ENCODE measurements at regions not wholly inside any gene's neighbourhood (a gene's known extent, or its start where the extent isn't known, plus 50 kb on each side); places are given as distances from the start of the nearest gene placed in this dataset.
"Not testable (repeated sequence)": the region's sequence is repeated elsewhere in the genome, so short reads cannot be mapped to it uniquely, and the experiment has no call there.

DNA sequence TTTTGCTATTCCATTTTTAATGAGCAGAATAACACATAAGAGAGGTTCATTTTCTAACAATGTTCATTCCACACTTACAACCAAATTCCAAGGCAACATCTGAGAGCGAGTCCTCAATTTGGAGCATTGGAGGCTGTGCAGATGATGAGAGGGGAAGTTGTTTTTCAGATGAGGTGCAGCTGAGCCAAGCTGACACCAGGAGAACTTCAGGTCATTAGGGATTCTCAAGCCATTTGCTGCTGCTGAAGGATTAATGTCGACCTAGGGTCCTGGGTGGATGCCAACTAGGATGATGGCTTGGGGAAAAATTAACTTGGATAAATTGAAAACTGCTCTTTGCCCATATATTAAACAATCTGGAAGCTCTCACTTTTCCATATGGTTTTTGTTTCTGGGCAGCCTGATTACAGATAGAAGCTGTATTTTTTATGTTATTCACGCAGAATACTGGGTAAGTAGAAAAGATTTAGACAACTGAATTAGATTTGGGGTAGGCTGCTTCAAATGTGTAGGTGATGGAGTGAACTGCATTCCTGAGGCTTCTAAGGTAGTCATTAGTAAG lies 206.4 kb upstream of the SLC39A10 start:
- DNase-seq: no peak

DNA sequence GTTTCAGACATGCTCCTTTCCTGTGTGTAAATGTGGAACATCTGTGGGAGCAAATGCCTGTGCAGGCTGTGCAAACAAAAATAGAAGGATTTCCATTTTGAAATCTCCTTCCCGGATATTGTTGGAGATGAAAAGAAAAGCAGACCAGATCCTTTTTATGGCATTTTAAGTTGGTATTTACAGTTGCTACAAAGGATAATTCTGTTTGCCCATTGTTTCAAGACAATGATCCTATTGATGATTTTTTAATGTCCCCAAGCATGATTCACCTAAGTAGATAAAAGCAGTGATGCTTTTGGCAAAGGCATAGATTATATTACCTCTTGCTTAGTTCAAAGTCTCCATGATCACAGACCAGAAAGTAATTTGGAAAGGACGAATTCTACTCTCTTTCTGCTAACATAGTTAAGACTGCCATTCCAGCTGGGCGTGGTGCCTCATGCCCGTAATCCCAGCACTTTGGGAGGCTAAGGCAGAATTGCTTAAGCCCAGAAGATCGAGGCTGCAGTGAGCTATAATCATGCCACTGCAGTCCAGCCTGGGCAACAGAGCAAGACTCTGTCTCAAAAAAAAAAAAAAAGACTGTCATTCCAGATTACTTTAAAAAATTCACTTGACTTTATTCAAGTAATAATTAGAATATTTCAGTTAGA lies 209.6 kb upstream of the SLC39A10 start:
- DNase-seq: no peak

DNA sequence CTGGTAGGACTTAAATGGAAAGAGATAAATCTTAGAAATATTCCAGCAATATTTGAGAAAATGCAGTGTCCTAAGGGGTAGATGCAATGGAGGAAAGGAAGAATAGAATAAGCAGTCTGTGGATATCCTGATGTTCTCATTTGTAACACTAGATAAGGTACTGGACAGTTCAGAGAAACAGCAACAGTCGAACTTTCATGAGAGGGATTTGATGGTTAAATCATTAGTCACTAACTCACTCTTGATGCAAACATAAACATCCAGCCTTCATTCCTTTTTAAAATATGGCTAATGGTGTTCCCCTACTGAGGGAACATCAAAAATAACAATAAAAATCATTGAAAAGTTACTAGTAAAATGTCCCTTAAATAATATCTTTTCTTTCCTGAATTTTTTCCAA lies 211.4 kb upstream of the SLC39A10 start:
- DNase-seq: no peak

DNA sequence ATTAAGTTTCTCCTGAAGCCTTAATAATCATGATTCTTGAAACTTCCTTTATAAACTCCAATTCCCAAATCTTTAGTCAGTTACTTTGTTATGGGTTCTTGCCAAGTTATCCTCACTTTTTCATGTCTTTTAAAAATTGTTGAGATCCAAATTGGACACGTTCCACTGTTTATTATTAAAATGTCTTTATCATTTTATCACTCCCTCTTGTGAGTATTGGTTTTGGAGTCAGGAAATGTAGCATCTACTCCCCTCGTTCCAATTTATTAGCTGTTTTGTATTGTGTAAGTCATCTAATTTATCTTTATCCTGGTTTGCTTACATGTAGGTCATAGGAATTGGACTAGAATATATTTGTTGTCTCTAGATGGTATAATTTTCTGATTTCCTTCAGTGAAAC lies 213.1 kb upstream of the SLC39A10 start:
- DNase-seq: no peak

DNA sequence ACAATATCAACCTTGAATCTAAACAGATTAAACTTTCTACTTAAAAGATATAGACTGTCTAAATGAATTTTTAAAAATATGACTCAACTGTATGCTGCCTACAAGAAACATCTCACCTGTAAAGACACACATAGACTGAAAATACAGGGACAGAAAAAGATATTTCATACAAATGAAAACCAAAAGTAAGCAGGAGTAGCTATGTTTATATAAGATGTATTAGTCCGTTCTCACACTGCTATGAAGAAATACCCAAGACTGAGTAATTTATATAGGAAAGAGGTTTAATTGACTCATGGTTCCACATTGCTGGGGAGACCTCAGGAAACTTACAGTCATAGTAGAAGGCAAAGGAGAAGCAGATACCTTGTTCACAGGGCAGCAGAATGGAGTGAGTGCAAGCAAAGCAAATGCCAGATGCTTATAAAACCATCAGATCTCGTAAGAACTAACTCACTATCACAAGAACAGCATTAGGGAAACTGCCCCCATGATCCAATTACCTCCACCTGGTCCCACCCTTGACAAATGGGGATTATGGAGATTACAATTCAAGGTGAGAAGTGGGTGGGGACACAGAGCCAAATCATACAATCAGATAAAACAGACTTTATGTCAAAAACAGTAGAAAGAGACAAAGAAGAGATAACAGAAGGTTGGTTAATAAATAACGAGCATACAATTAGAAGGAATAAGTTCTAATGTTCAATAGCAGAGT lies 214.4 kb upstream of the SLC39A10 start:
- no peak for DNase-seq

DNA sequence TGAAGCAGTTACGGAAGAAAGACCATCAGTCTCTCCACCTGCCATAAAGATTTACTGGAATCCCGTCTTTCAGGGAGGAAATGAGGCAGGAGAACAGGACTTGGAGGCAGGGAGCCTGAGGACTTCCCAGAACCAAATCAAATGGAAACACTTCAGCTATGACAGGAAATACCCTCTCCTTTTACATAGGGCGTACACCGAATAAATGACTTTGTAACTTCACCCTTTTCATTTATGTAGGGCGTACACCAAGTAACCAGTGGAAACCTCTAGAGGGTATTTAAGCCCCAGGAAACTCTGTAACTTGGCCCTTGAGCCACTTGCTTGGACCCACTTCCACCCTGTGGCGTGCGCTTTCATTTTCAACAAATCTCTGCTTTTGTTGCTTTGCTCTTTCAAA lies 218.3 kb upstream of the SLC39A10 start:
- no peak for DNase-seq

DNA sequence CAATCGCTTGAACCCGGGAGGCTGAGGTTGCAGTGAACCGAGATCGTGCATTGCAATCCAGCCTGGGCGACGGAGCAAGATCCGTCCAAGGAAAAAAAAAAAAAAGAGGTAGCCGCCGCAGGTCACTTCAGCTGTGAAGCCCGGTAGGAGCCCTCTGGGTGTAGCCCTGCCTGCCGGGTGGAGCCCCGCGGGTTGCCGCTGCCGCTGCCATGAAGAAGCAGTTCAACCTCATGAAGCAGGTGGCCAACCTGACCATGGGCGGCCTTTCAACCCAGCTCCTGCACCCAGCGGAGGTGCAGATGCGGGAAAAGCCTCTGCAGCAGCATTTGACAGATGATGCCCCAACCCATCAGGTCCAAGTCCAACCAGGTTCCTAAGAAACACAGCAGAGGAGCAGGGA lies 219.5 kb upstream of the SLC39A10 start:
- DNase-seq: no peak

DNA sequence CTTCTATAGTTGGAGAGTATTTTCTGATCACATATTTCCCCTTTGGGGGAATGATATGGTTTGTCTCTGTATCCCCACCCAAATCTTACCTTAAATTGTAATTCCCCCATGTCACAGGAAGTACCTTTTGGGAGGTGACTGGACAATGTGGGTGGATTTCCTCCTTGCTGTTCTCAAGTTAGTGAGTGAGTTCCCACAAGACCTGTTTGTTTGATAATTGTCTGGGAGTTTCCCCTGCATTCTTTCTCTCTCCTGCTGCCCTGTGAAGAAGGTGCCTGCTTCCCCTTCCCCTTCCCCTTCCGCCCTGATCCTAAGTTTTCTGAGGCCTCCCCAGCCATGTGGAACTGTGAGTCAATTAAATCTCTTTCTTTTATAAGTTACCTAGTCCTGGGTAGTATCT lies 222.7 kb upstream of the SLC39A10 start:
- no peak for DNase-seq

DNA sequence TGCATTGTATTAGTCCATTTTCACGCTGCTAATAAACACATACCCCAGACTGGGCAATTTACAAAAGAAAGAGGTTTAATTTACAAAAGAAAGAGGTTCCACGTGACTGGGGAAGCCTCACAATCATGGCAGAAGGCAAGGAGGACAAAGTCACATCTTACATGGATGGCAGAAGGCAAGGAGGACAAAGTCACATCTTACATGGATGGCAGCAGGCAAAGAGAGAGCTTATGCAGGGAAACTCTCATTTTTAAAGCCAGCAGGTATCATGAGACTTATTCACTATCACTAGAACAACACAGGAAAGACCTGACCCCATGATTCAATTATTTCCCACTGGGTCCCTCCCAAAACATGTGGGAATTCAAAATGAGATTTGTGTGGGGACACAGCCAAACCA lies 223.3 kb upstream of the SLC39A10 start:
- DNase-seq: not testable (repeated sequence)

DNA sequence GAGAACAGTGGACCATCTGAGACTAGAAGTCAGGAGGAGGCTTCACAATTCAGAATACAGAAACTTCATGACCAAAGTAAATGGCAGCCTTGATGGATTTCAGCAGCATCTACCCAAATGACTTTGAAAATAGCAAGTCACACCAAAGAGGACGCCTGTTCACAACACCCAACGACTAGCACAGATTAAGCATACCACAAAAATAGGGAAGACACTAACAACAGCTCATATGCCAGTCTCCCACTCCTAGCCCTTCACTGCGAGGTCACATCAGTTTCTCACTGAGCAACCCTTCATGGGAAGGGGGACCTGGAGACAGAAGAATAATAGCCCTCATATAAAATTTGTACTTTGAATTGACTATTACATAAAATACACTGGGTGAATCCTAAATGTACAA lies 228.4 kb upstream of the SLC39A10 start:
- DNase-seq: no peak

DNA sequence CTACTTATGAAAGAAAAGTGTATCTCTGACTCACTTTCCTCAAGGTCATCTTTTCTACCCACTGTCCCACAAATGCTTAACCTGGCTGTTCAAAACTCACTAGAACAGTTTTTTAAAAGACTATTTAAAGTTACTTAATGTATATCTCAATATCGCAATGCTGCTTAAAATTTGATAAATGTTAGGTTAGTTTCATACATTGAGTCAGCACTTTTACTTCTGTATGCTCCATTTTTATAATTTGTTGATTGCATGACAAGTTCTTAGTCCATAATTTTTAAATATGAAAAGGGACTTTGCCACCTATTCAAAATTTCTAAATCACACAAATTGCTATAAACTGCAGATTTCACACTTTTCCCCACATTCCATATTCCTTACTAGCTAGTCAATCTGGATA lies 231.7 kb upstream of the SLC39A10 start:
- DNase-seq: no peak

DNA sequence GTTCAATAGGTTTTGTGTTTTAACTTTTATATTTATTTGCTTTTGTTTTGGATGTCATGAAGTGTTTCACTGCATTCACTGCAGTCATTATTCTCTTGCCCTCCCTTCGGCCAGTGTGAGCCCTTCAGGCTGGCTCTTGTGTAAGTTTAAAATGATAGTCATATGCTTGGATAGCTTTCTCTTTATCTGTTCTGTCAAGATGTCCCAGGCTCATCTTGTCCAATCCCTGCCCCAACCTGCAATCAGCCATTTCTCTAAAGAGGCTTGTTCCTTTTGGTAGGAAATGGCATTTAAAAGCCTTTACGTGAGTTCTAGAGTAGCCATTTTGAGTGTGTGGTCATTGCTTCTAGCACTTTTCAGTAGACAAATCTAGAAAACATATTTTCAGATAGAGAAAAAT lies 238.0 kb upstream of the SLC39A10 start:
- no peak for DNase-seq

DNA sequence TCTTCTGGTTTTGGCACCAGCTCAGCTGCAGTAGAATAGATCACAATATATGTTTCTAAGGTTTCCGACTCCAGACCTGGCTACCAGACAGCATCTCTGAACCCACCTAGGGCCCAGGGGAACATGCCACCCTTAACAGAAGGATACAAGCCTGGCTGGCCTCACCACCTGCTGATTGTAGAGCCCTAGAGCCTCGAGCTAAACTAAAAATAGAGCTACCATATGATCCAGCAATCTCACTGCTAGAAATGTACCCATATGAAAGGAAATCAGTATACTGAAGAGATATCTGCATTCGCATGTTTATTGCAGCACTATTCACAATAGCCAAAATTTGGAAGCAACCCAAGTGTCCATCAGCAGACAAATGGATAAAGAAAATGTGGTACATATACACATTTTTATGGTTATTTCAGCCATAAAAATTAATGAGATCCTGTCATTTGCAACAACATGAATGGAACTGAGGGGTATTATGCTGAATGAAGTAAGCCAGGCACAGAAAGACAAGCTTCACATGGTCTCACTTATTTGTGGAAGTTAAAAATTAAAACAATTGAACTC lies 242.4 kb upstream of the SLC39A10 start:
- no peak for DNase-seq

DNA sequence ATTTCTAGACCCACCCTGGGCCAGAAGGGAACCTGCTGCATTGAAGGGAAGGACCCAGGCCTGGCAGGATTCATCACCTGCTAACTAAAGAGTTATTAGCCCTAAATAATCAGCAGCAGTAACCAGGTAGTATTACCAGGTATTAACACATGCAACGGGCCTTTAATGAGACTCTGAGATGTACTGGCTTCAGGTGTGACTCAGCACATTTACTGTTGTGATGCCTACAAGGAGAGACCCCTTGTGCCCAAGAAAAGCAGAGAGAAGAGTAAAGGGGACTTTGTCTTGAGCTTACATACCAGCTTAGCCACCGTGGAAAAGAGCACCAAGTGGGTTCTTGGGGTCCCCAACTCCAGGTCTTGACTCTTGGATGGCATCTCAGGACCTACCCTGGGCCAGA lies 243.1 kb upstream of the SLC39A10 start:
- DNase-seq: no peak

DNA sequence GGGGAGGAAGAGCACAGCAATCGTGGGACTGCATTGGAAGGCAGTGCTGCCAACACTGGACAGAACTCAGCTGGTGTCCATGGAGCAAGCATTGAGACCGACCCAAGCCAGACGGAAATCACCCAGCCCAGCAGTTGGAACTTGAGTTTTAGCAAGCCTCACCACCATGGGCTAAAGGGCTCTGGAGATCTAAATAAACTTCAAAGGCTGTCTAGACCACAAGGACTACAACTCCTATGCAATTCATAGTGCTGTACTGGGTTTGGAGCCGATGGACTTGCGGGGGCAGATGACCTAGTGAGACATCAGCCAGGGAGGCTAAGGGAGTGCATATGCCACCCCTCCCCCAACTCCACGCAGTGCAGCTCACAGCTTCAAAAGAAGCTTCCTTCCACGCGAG lies 243.6 kb upstream of the SLC39A10 start:
- no peak for DNase-seq

DNA sequence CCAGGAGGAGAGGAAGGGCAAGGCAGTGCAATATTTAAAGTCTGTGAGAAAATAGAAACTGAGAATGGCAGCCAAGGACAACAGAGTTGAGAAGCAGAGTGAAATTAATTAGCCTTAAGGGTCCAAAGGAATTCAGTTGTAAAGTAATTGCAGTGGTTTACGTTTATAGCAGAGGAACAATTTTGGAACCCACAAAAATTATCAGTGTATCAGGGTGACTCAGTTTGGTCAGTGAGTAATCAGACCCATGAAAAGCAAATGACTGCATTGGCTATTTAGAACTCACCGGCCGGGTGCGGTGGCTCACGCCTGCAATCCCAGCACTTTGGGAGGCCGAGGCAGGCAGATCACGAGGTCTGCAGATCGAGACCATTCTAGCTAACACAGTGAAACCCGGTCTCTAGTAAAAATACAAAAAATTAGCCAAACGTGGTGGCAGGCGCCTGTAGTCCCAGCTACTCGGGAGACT lies 245.8 kb upstream of the SLC39A10 start:
- no peak for DNase-seq

DNA sequence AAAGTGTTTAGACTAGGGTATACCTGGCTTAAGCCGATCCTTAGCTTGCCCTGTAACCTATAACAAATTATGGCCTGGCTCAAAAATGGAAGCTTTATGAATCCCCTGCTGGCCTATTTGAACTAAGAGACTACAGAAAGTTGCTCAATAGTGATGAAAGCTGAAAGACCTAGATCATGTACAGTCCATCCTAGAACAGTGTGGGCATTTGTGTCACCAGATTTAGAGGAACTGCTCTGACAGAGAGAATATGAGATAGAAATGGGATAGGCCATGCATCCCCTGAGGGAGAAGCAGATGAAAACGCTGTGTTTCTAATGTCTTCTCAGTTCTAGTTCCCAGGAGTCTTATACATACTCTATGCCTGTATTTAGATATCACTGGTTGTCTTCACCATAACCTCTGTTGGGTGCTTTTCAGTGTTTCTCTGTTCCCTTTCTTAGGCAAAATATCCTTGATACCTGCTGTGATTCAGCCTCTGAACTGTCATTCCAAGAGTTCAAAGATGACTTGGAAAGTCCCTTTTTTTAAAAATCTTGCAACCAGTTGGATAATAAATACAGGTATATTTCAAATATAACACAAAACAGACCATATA lies 246.9 kb upstream of the SLC39A10 start:
- DNase-seq: no peak

DNA sequence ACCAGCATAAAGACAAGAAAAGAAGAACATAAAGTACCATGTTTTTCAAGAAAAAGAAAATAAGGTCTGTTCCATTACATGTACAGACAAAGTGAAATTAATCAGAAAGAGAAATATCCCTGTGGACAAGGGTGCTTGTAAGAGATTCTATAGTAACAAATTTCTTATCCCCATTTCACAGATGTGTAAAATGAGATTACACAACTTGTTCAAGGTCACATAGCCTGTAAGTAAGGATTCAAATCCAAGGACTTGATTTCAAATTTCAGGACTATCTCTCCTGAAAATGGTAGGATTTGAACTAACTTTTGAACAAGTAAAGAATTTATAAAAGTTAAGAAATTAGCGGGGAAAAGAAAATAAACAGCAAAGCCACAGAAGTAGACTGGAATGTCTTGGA lies 248.2 kb upstream of the SLC39A10 start:
- no peak for DNase-seq

DNA sequence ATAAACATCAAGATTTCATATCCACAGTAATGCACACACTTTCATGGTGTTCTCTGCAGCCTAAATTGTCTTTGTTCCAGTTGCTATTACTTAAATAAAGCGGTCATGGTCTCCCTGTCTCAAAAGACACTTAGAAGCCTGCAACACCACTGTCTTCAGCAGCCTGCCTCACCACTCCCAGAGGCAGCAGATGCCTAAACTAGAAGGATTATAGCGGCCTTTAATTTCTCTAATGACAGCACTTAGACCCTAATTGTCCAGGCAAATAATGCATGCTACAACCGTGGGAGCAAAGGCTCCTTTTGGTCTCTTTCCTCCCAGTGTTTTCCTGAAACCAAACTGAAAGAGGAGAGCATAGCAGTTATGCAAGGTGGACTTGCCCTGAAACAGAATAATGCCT lies 248.8 kb upstream of the SLC39A10 start:
- no peak for DNase-seq

DNA sequence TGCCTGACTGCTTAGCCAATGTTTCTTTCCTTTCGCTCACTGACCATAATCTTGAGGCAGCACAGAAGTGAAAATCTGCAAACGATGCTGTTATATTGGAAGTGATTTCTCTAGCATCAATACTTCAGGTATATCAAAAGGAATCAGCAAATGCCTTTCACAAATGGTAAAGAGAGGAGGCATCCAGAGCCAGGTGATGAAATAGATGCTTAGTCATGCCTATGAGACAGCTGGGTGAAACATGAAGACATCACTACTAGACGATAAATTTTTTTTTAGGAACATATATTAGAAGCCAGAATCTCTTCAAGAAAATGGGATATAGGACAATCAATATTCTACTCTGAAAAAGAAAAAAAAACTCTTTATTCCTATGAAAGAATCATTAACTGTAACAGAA lies 249.2 kb upstream of the SLC39A10 start:
- DNase-seq: no peak

DNA sequence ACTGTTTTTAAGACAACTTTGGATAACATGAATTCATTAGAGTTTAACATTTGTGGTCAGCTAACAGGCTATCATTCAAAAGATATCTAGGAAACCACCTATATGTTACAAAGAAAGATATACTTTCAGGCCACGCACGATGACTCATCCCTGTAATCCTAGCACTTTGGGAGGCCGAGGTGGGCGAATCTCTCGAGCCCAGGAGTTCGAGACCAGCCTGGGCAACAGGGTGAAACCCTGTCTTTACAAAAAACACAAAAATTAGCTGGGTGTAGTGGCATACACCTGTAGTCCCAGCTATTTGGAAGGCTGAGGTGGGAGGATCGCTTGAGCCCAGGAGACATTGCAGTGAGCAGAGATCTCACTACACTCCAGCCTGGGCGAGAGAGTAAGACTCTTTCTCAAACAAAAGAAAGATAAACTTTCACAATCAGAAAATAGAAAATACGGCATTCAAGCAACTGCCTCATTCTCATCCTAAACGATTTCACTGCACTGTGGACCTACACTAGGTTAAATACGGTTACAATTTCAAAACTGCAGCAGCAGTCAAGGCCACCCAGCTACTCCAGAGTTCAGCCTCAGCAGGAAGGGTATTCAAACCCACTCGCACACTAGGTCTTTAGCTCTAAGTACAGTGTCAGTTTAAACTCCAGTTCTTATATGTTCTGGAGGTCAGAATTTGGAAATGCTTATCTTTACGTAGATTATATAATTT lies 250.0 kb upstream of the SLC39A10 start:
- DNase-seq: no peak

DNA sequence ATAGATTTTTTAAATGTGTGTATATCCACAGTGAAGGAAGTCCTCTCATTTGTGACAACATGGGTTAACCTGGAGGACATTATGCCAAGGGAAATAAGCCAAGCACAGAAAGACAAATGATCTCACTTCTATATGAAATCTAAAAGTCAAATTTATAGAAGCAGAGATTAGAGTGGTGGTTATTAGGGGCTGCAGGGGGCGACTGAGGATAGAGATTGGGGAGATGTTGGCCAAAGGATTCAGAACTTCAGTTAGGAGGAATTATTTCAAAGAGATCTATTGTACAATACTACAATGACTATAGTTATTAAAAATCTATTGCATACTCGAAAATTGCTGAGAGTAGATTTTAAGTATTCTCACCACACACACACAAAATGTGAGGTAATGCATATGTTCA lies 252.4 kb upstream of the SLC39A10 start:
- no peak for DNase-seq

DNA sequence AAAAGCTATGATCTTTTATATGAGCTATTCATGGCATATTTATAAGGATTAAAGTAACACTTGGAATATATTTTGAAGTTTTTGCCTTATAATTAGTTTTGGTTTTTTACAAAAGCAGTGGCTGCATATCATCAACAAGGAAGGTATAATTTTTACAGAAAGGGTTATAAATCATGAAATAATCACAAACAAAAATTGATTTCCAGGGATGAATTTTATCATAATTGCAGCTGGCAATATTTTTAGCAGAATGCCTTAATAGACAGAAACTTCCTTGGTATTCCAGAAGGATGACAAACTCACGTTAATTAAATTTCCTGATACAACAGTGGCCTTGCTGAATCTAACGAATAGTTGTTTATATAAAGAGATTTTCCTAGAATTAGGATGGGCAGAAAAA lies 260.5 kb upstream of the SLC39A10 start:
- no peak for DNase-seq

All from activated CD8-positive, alpha-beta memory T cell treated with anti-CD3 and anti-CD28 coated beads for 24 hours (primary cell).